Smooth muscle cell of the brain vasculature (primary cell): ENCODE measurements at regions not wholly inside any gene's neighbourhood (a gene's known extent, or its start where the extent isn't known, plus 50 kb on each side); places are given as distances from the start of the nearest gene placed in this dataset.

Source experiments
- DNase-seq: peaks from one replicate; pipeline ENCODE4 v3.0.0-alpha.2; 2012; ENCODE audit warnings: low read depth, low spot score

GRCh38 chr2:3138621-3139020 is 239.0 kb downstream of the EIPR1 start:
- DNase-seq, result no peak

GRCh38 chr2:3137651-3138300 is 239.8 kb downstream of the EIPR1 start:
- DNase-seq, result no peak

GRCh38 chr2:3135676-3136075 is 241.9 kb downstream of the EIPR1 start:
- DNase-seq, result no peak

- DNase-seq, result no peak
Observed at GRCh38 chr2:3134026-3134571, 243.5 kb downstream of the EIPR1 start.

GRCh38 chr2:3132966-3133365 is 244.7 kb downstream of the EIPR1 start:
- no peak for DNase-seq

- DNase-seq, result no peak
Observed at GRCh38 chr2:3132466-3132865, 245.2 kb downstream of the EIPR1 start.

GRCh38 chr2:3131636-3132326 is 245.8 kb downstream of the EIPR1 start:
- no peak for DNase-seq

GRCh38 chr2:3130889-3131635 is 246.6 kb downstream of the EIPR1 start:
- no peak for DNase-seq

GRCh38 chr2:3130444-3130843 is 247.2 kb downstream of the EIPR1 start:
- no peak for DNase-seq

GRCh38 chr2:3129867-3130266 is 247.8 kb downstream of the EIPR1 start:
- no peak for DNase-seq

GRCh38 chr2:3128786-3129185 is 248.8 kb downstream of the EIPR1 start:
- DNase-seq, result no peak

GRCh38 chr2:3127710-3128109 is 249.9 kb downstream of the EIPR1 start:
- DNase-seq, result no peak

- DNase-seq, result no peak
Observed at GRCh38 chr2:3126911-3127621, 250.6 kb downstream of the EIPR1 start.

GRCh38 chr2:3126171-3126910 is 251.3 kb downstream of the EIPR1 start:
- DNase-seq, result no peak

- DNase-seq, result no peak
Observed at GRCh38 chr2:3125761-3126130, 251.9 kb downstream of the EIPR1 start.

- no peak for DNase-seq
Observed at GRCh38 chr2:3125001-3125760, 252.4 kb downstream of the EIPR1 start.

GRCh38 chr2:3122525-3122924 is 255.1 kb downstream of the EIPR1 start:
- DNase-seq, result no peak

- no peak for DNase-seq
Observed at GRCh38 chr2:3121601-3122000, 256.0 kb downstream of the EIPR1 start.

GRCh38 chr2:3117650-3118216 is 259.9 kb downstream of the EIPR1 start:
- no peak for DNase-seq

- DNase-seq, result no peak
Observed at GRCh38 chr2:3116371-3116770, 261.2 kb downstream of the EIPR1 start.
